A673 (cell line): ENCODE measurements at regions not wholly inside any gene's neighbourhood (a gene's known extent, or its start where the extent isn't known, plus 50 kb on each side); places are given as distances from the start of the nearest gene placed in this dataset.

Experiments used
- BruUV-seq: library from RNA; stranded (reverse); fragments of 400-500 nt; replicated peaks from 2 replicates; lab custom pipeline; 2021; lab: Mats Ljungman, UMichigan
- CTCF ChIA-PET: fragments of 300-600 bp; sonication (Branson Sonifier 250); formaldehyde crosslinking; loops from one replicate; lab custom pipeline; 2022; ENCODE audit warnings: antibody characterized with exemption; lab: Charles Lee
- POLR2A ChIA-PET: fragments of 300-600 bp; sonication (Branson Sonifier 250); formaldehyde crosslinking; loops from one replicate; lab custom pipeline; 2022; ENCODE audit warnings: antibody characterized with exemption; ENCODE audit not compliant: low non-redundant PET; lab: Charles Lee
- DNase-seq: peaks from one replicate; pipeline ENCODE4 v3.0.0-alpha.2; 2015; ENCODE audit warnings: low spot score
- H3K27ac ChIP-seq: fragments of 200-600 bp; sonication (generic); 2 replicates; pipeline ENCODE4 v1.5.1; 2016; ENCODE audit warnings: mixed run types, low read depth, mild to moderate bottlenecking, mixed read lengths, antibody characterized with exemption, low read length; ENCODE audit not compliant: poor library complexity, severe bottlenecking
- H3K27me3 ChIP-seq: fragments of 200-600 bp; sonication (generic); replicated peaks from 2 replicates; pipeline ENCODE4 v1.6.1; 2017; ENCODE audit warnings: mixed run types, low read depth, mild to moderate bottlenecking, mixed read lengths, antibody characterized with exemption, low read length; ENCODE audit not compliant: insufficient read depth, poor library complexity
- H3K36me3 ChIP-seq: fragments of 200-600 bp; sonication (generic); 2 replicates; pipeline ENCODE4 v1.6.1; 2016; ENCODE audit warnings: mixed run types, mild to moderate bottlenecking, mixed read lengths, antibody characterized with exemption, low read length; ENCODE audit not compliant: insufficient read depth, poor library complexity, severe bottlenecking
- H3K4me1 ChIP-seq: fragments of 200-600 bp; sonication (generic); 2 replicates; pipeline ENCODE4 v1.6.1; 2017; ENCODE audit warnings: mixed run types, mild to moderate bottlenecking, mixed read lengths, antibody characterized with exemption, low read length; ENCODE audit not compliant: insufficient read depth, poor library complexity, severe bottlenecking
- H3K4me3 ChIP-seq: fragments of 200-600 bp; sonication (generic); 2 replicates; pipeline ENCODE4 v1.5.1; 2016; ENCODE audit warnings: low read depth, mixed run types, mild to moderate bottlenecking, mixed read lengths, low read length; ENCODE audit not compliant: poor library complexity, severe bottlenecking
- H3K9me3 ChIP-seq: fragments of 200-600 bp; sonication (generic); 2 replicates; pipeline ENCODE4 v1.6.1; 2016; ENCODE audit warnings: mixed run types, low read depth, mild to moderate bottlenecking, mixed read lengths, antibody characterized with exemption, low read length; ENCODE audit not compliant: poor library complexity, severe bottlenecking
- EZH2 ChIP-seq: fragments of 200-600 bp; sonication (generic); IDR thresholded peaks from 2 replicates; pipeline ENCODE4 v1.6.1; 2017; ENCODE audit warnings: borderline replicate concordance, low read depth, mild to moderate bottlenecking, mixed read lengths, antibody characterized with exemption, low read length; ENCODE audit not compliant: poor library complexity, severe bottlenecking
- intact Hi-C: fragments of 100-400 bp; cut with micrococcal nuclease; formaldehyde crosslinking; loops from one replicate; pipeline ENCODE4 v1.10.0; 2022; ENCODE audit not compliant: unreplicated experiment
- TF ChIP-seq, protein P1 (sequence below): fragments of 300-800, 200-600 bp; sonication (generic); conservative IDR thresholded peaks from 2 replicates; pipeline ENCODE4 v1.5.1; 2017; ENCODE audit warnings: low read depth, mild to moderate bottlenecking, antibody characterized with exemption, low read length, moderate library complexity, mixed read lengths

GRCh38 chr19:34601071-34601470 lies 75.9 kb downstream of the SCGB2B2 start:
- no peak for TF ChIP-seq EZH2
- TF ChIP-seq, protein P1, sequence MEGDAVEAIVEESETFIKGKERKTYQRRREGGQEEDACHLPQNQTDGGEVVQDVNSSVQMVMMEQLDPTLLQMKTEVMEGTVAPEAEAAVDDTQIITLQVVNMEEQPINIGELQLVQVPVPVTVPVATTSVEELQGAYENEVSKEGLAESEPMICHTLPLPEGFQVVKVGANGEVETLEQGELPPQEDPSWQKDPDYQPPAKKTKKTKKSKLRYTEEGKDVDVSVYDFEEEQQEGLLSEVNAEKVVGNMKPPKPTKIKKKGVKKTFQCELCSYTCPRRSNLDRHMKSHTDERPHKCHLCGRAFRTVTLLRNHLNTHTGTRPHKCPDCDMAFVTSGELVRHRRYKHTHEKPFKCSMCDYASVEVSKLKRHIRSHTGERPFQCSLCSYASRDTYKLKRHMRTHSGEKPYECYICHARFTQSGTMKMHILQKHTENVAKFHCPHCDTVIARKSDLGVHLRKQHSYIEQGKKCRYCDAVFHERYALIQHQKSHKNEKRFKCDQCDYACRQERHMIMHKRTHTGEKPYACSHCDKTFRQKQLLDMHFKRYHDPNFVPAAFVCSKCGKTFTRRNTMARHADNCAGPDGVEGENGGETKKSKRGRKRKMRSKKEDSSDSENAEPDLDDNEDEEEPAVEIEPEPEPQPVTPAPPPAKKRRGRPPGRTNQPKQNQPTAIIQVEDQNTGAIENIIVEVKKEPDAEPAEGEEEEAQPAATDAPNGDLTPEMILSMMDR: no peak
- no peaks in the 10 kb centered on the region for H3K27me3 ChIP-seq
- no TSS peak for BruUV-seq
- intact Hi-C loops: no loop called here
- H3K4me3 ChIP-seq: no peak overlapping the region
- H3K4me1 ChIP-seq: no peaks in the 10 kb centered on the region
- H3K36me3 ChIP-seq: no peaks in the 10 kb centered on the region
- no peak overlapping the region for H3K27ac ChIP-seq
- ChIA-PET CTCF (no interaction called here), POLR2A (interaction anchor here (0.5 kb wide), 1 partner anchor 77 kb away, joined by 3 read pairs; no protein-coding TSS in a partner anchor)
- no peaks in the 10 kb centered on the region for H3K9me3 ChIP-seq
- DNase-seq: no peak

- no peak overlapping the region for H3K27ac ChIP-seq
- TF ChIP-seq, protein P1: no peak
- TF ChIP-seq EZH2: no peak
- H3K4me1 ChIP-seq: no peaks in the 10 kb centered on the region
- no TSS peak for BruUV-seq
- no peaks in the 10 kb centered on the region for H3K27me3 ChIP-seq
- H3K9me3 ChIP-seq: no peaks in the 10 kb centered on the region
- CTCF ChIA-PET: no interaction called here
- POLR2A ChIA-PET: no interaction called here
- no peak overlapping the region for H3K4me3 ChIP-seq
- no peak for DNase-seq
- H3K36me3 ChIP-seq: no peaks in the 10 kb centered on the region
- intact Hi-C loops: no loop called here
Observed at GRCh38 chr19:34600366-34600765, 76.6 kb downstream of the SCGB2B2 start.

DNA sequence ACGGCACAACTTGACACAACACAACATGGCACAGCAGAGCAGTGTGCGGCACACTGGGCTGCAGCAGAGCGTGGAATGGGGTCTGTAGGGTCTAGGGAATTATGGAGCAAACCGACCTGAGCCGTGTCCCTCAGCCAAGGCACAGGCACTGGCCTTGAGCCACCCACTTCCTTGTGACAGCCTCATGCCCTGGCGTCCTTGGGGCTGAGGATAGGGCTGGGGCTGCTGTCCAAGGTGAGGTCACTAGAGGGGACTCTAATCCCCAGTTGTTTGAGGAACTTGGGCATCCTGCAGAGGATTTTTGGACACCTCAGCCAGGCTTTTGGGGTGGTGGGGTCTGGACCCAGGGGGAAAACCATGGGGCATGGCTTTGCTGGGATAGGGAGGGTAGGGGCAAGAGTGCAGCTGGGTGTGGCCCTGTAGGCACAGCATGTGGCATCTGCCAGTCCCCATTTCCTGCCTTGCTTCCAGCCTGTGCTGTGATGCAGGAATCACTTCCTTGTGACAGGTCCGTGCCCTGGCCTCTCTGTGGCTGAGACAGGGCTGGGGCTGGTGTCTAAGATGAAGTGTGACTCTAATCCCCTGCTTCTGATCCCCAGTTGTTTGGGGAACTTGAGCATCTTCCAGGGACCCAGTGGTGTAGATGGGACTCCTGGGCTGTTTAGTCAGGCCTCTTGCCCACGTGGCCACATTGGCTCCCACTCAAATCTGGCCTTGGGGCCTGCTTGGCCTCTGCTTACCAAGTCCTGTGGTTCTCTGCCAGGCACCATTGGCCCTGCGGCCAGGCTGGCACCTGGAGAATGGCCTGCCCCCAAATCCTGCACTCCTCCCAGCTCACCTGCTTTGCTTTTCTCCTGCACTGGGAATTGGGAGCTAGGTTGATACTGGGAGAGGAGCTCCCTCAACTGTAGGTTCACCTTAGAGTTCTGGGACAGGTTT lies 78.5 kb downstream of the SCGB2B2 start:
- CTCF ChIA-PET: no interaction called here
- POLR2A ChIA-PET: no interaction called here
- Histone ChIP-seq H3K4me1 (no peaks in the 10 kb centered on the region), H3K9me3 (no peaks in the 10 kb centered on the region), H3K27me3 (no peaks in the 10 kb centered on the region), H3K36me3 (no peaks in the 10 kb centered on the region), H3K4me3 (no peak overlapping the region), H3K27ac (no peak overlapping the region)
- no TSS peak for BruUV-seq
- no peak for TF ChIP-seq EZH2
- TF ChIP-seq, protein P1: no peak
- intact Hi-C loops: no loop called here
- DNase-seq: no peak
